ENCODE measurements at regions not wholly inside any gene's neighbourhood (a gene's known extent, or its start where the extent isn't known, plus 50 kb on each side); places are given as distances from the start of the nearest gene placed in this dataset.
A peak's percentile ranks its signal among the peaks of the same experiment; 100 is the strongest.

DNA sequence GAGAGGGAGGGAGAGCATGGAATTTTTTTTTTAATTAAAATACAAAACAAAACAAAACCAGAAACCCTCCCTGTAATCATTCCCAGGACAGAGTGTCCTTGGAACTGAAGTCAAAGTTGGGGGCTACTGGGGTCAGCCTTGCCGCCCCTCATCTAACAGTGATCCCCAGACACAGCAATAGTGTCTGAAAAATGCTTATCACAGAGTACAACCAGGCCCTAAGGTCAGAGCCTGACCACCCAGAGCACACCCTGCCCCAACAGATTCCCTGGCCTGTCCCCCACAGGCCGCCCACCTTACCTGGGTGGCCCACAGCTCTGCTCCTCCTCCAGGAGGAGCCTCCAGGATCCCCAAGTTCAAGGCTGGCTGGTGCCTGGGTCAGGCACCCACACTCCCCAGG is 101.6 kb upstream of the LINGO1 start:
- Histone ChIP-seq H3K9me3 (ENCODE audit: severe bottlenecking) (no peaks in the 10 kb centered on the region), H3K27me3 (ENCODE audit: insufficient read depth, poor library complexity, severe bottlenecking) (peaks cover 21% of the 10 kb centered on the region), H3K4me1 (ENCODE audit: insufficient read depth, poor library complexity, severe bottlenecking) (no peaks in the 10 kb centered on the region), H3K27ac (ENCODE audit: poor library complexity, severe bottlenecking) (no peak overlapping the region), H3K4me3 (ENCODE audit: severe bottlenecking) (no peak overlapping the region), H3K36me3 (ENCODE audit: low read depth) (no peaks in the 10 kb centered on the region)
- TF ChIP-seq, protein P1, sequence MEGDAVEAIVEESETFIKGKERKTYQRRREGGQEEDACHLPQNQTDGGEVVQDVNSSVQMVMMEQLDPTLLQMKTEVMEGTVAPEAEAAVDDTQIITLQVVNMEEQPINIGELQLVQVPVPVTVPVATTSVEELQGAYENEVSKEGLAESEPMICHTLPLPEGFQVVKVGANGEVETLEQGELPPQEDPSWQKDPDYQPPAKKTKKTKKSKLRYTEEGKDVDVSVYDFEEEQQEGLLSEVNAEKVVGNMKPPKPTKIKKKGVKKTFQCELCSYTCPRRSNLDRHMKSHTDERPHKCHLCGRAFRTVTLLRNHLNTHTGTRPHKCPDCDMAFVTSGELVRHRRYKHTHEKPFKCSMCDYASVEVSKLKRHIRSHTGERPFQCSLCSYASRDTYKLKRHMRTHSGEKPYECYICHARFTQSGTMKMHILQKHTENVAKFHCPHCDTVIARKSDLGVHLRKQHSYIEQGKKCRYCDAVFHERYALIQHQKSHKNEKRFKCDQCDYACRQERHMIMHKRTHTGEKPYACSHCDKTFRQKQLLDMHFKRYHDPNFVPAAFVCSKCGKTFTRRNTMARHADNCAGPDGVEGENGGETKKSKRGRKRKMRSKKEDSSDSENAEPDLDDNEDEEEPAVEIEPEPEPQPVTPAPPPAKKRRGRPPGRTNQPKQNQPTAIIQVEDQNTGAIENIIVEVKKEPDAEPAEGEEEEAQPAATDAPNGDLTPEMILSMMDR (IDR thresholded peaks at IDR 0.05; ENCODE audit: poor library complexity, severe bottlenecking) = no peak
- ATAC-seq (ENCODE audit: low read depth) (no peak), DNase-seq (ENCODE audit: low spot score) (no peak)

DNA sequence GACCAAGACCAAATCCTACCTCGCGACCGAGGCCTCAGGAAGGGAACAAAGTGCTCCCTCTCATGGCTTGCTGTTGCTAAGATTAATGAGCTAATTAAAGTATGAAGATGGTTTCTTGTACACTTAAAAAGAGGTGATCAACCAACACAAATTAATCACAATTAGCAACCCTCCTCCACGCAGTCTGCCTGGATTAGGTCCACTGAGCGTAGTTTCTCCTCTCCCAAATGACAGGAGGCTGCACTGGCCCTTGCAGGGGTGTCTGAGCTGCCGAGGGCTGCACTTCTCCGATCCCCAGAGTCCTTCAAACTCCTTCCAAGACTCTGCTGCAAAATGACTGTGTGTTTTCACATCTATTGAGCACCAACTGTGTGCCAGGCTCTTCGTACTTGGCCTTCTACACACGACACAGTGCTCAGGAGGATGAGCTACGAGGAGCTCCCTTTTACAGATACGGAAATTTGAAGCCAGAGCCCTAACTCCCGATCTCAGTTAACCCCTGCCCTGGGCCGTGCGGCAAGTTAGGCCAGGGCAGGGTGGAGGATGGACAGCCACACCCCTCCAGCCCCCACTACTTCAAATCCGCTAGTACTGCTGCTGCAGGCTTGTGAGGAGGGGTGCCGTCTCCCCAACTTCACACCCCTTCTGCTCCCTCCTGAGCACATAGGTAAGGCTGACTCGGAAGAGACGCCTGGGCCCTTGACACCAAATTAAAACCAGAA is 101.0 kb upstream of the LINGO1 start:
- Histone ChIP-seq H3K36me3 (ENCODE audit: low read depth) (no peaks in the 10 kb centered on the region), H3K4me1 (ENCODE audit: insufficient read depth, poor library complexity, severe bottlenecking) (no peaks in the 10 kb centered on the region), H3K9me3 (ENCODE audit: severe bottlenecking) (no peaks in the 10 kb centered on the region), H3K27me3 (ENCODE audit: insufficient read depth, poor library complexity, severe bottlenecking) (peaks cover 16% of the 10 kb centered on the region), H3K4me3 (ENCODE audit: severe bottlenecking) (no peak overlapping the region), H3K27ac (ENCODE audit: poor library complexity, severe bottlenecking) (no peak overlapping the region)
- TF ChIP-seq, protein P1 (IDR thresholded peaks at IDR 0.05; ENCODE audit: poor library complexity, severe bottlenecking) = no peak
- DNase-seq (ENCODE audit: low spot score) = no peak
- ATAC-seq (ENCODE audit: low read depth) = no peak

DNA sequence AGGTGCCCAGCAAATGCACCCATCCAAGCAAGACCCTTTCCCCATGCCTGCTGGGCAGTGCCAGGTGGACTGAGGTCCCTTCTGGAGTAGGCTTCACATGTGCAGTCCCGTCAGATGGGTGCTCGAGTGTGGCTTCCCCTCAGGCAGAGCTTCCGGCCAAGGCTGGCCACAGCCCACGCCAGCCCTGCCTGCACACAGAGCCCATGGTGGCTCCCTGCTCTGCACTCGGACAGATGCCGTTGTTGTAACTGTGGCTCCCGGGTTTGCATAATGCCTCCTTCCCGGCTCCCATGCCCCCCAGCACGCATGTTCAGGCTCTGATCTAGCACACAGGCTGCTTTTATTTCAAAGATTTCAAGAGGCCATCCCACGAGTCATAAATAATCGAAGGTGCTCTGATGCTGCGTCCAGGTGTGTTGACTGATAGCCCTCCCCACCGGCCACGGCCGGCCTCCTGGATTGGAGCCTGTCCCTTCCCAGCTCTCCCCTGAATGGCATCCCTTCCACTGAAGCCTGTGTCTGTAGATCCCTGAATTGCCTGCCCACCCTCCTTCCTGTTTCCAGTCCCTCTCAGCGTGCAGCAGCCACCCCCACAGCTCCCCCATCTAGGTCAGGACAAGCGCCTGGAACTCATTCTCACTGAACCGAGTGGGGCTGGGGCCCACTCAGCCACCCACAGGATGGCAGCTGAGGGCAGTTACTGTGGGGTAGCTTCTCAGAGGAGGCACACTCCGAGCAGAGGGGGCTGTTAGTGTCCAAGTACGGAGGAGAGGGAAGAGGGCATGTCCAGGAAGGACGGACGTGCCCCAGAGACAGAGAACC is 100.0 kb upstream of the LINGO1 start:
- TF ChIP-seq, protein P1 (IDR thresholded peaks at IDR 0.05; ENCODE audit: poor library complexity, severe bottlenecking) = no peak
- ATAC-seq (ENCODE audit: low read depth) (peak; percentile 13; the same call in 1 of the 3 replicates), DNase-seq (ENCODE audit: low spot score) (no peak)
- Histone ChIP-seq H3K27ac (ENCODE audit: poor library complexity, severe bottlenecking) (no peak overlapping the region), H3K9me3 (ENCODE audit: severe bottlenecking) (no peaks in the 10 kb centered on the region), H3K36me3 (ENCODE audit: low read depth) (no peaks in the 10 kb centered on the region), H3K4me1 (ENCODE audit: insufficient read depth, poor library complexity, severe bottlenecking) (no peaks in the 10 kb centered on the region), H3K27me3 (ENCODE audit: insufficient read depth, poor library complexity, severe bottlenecking) (peaks cover 5% of the 10 kb centered on the region), H3K4me3 (ENCODE audit: severe bottlenecking) (no peak overlapping the region)

DNA sequence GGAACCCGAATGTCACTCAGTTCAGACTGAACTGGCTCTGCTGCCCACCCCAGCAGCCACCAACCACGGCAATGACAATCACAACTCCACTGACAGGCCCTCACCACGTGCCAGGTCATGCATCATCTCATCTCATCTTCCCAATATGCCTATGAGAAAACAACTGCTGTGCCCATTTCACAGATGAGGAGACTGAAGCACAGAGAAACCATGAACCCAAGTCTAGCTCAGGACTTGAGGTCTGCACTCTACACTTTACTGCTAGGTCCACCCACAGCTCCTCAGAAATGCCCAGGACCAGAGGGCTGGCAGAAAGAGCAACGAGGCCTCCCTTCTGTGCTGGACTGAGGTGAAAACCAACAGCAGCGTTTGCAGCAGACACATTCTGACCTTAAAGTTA is 99.2 kb upstream of the LINGO1 start:
- ATAC-seq (ENCODE audit: low read depth) (no peak), DNase-seq (ENCODE audit: low spot score) (no peak)
- TF ChIP-seq, protein P1 (IDR thresholded peaks at IDR 0.05; ENCODE audit: poor library complexity, severe bottlenecking) = no peak
- Histone ChIP-seq H3K4me1 (ENCODE audit: insufficient read depth, poor library complexity, severe bottlenecking) (no peaks in the 10 kb centered on the region), H3K9me3 (ENCODE audit: severe bottlenecking) (no peaks in the 10 kb centered on the region), H3K4me3 (ENCODE audit: severe bottlenecking) (no peak overlapping the region), H3K27ac (ENCODE audit: poor library complexity, severe bottlenecking) (no peak overlapping the region), H3K36me3 (ENCODE audit: low read depth) (no peaks in the 10 kb centered on the region), H3K27me3 (ENCODE audit: insufficient read depth, poor library complexity, severe bottlenecking) (no peaks in the 10 kb centered on the region)

Data from RWPE2 (cell line).